GM12875 (cell line): ENCODE measurements at regions not wholly inside any gene's neighbourhood (a gene's known extent, or its start where the extent isn't known, plus 50 kb on each side); places are given as distances from the start of the nearest gene placed in this dataset.

Experiments
- H3K4me3 ChIP-seq: one replicate; pipeline ENCODE4 v1.5.1; 2011; ENCODE audit warnings: low read depth, low read length, control low read depth
- TF ChIP-seq, protein P1 (sequence below): IDR thresholded peaks from 2 replicates; pipeline ENCODE4 v1.5.1; 2011; ENCODE audit warnings: low read depth, mild to moderate bottlenecking, control low read depth, inconsistent platforms, low read length, moderate library complexity, borderline replicate concordance; ENCODE audit not compliant: insufficient read depth

DNA sequence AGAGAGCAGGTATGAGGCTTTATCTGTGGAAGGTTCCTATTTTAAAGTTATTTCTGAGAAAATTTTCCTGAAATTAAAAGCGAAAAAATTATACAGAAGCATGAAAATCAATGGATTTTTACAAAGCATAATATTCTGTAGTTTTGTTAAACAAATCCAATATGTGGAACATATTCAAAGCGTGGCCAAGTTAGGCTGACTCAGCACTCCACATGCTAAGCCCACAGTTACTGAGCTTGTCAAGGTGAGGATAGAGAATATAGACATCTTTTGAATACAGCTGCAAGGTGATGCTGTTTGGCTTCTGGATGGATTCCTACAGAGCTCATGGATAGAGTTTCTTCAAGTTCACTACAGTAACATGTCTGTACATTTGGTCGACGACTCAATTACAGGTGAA is 302.5 kb downstream of the C3orf38 start:
- H3K4me3 ChIP-seq: no peak overlapping the region
- TF ChIP-seq, protein P1, sequence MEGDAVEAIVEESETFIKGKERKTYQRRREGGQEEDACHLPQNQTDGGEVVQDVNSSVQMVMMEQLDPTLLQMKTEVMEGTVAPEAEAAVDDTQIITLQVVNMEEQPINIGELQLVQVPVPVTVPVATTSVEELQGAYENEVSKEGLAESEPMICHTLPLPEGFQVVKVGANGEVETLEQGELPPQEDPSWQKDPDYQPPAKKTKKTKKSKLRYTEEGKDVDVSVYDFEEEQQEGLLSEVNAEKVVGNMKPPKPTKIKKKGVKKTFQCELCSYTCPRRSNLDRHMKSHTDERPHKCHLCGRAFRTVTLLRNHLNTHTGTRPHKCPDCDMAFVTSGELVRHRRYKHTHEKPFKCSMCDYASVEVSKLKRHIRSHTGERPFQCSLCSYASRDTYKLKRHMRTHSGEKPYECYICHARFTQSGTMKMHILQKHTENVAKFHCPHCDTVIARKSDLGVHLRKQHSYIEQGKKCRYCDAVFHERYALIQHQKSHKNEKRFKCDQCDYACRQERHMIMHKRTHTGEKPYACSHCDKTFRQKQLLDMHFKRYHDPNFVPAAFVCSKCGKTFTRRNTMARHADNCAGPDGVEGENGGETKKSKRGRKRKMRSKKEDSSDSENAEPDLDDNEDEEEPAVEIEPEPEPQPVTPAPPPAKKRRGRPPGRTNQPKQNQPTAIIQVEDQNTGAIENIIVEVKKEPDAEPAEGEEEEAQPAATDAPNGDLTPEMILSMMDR: no peak

DNA sequence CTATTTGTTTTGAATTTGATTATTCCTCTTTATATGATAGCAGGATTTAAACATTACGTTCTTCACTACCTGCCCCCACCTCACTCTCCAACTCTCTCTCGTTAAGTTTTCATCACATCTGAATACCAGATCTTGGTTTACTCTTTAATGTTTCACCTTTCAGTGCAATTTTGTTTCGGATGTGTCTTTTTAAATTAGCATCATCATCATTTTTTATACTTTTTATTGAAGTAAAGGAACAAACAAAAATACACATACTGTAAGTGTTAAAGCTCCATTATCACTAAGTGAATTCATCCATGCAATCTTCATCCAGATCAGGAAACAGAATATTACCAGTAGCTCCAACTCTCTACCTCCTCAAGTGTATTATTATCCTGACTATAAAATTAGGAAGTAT is 310.6 kb downstream of the C3orf38 start:
- TF ChIP-seq, protein P1: no peak

DNA sequence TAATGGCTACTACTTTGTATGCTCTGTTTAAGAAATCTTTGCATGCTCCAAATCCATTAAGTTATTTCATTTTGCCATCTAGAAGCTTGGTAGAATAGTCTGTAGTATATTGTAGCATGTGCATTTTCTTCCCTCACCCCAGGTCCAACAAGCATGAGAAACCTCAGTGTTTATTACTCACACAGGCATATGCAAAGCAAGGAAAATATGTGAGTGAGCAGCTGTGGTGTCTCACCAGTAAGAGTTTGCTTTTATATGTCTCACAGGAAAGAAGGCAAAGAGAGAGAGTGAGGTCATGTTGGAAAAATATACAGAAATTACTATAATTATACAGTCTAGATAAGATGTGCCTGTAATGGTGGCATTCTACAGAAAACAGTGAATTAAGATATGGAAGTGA is 312.5 kb downstream of the C3orf38 start:
- TF ChIP-seq, protein P1: no peak
- H3K4me3 ChIP-seq: no peak overlapping the region

More for the DNA sequence above, 310.6 kb downstream of the C3orf38 start:
- H3K4me3 ChIP-seq: no peak overlapping the region

DNA sequence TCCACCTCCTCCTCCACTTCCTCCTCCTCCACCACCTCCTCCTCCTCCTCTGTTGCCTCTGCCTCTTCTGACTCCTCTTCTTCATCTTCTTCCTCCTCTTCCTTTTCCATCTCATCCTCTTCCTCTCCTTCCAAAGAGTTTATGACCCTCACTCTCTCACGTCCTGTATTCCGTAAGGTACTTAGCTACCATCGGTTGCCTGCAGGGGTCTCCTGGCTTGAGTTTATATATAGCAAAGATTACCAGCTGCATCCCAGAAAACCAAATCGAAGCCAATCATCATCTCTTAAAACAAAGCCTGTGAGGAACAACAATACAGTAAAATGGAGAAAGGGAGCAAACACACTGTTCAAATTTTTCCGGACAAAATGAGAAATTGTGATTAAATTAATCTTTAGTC is 317.4 kb downstream of the C3orf38 start:
- no peak overlapping the region for H3K4me3 ChIP-seq
- TF ChIP-seq, protein P1: no peak

DNA sequence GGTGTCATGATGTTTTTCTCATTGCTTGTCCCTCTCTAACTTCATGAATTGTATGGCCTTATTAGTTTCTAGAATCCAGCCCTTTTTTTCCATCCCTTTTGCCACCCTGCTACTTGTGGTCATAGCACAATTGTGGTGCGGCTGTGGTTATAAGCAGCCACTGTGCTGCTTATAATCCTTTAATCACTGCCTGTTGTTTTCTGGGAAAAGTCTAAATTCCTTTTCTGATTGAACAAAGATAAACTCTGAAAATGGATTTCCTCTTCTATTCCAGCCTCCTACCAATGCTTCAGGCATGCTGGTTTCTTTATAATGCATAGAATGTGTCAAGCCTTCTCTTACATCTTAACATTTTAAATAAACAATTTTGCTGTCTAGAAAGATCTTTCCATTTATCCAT is 319.5 kb downstream of the C3orf38 start:
- no peak overlapping the region for H3K4me3 ChIP-seq

DNA sequence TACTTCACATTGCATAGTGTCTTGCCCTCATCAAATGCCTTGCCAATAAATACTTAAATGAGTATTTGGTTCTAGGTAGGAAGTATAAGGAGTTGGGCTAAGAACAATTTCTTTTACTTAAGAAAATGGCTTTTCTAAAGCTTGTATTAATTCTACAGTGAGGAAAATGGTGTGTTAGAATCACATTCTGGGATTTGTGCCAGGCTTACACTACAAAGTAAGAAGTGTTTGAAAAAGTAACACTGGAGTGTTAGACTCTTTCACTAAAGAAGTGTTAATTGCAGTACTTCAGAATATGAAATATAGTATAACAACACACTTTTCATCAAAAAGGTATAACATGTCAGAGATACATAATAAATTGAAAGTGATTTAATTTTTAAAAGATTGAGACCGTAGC is 328.7 kb downstream of the C3orf38 start:
- H3K4me3 ChIP-seq: no peak overlapping the region
- TF ChIP-seq, protein P1: no peak

More for the DNA sequence above, 319.5 kb downstream of the C3orf38 start:
- TF ChIP-seq, protein P1: no peak

DNA sequence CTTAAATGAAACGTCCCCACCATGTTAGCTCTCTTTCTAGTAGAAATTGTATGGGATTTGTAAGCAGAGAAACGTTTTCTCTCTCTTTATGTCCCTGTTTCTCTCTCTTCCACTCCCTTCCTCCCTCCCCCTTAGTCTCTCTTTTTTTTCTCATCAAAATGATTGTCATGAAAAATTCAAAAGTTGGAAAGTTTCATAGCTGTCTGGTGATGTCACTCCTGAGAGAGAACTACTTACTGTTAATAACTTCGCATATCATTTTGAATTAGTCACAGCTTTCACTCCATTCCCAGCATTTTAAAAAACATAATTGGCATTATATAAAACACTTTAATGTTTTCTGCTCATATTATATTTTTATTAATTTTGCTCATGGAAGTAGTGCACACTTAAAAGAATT is 331.1 kb downstream of the C3orf38 start:
- H3K4me3 ChIP-seq: no peak overlapping the region
- TF ChIP-seq, protein P1: no peak
